GM13977 (cell line): ENCODE measurements at regions not wholly inside any gene's neighbourhood (a gene's known extent, or its start where the extent isn't known, plus 50 kb on each side); places are given as distances from the start of the nearest gene placed in this dataset.
"Not testable (repeated sequence)": the region's sequence is repeated elsewhere in the genome, so short reads cannot be mapped to it uniquely, and the experiment has no call there.

ENCODE experiments used
- DNase-seq: peaks from one replicate; pipeline ENCODE4 v3.0.0; 2012; ENCODE audit warnings: low spot score
- CTCF ChIP-seq: IDR thresholded peaks from 2 replicates; pipeline ENCODE4 v1.5.1; 2012; ENCODE audit warnings: mild to moderate bottlenecking, control low read depth; ENCODE audit not compliant: insufficient read depth; ENCODE audit errors: extremely low read depth, missing control alignments
- in situ Hi-C: fragments of 300-500 bp; cut with MboI; formaldehyde crosslinking; loops from one replicate; pipeline ENCODE4 v1.12.0; 2022; ENCODE audit warnings: low sequenced_read_pairs, low pct_unique_long_range_greater_than_20kb, mixed read lengths, inconsistent platforms; ENCODE audit not compliant: unreplicated experiment

- DNase-seq, result no peak
- in situ Hi-C loops, result no loop called here
- TF ChIP-seq CTCF, result no peak
Measured at GRCh38 chr6:125639466-125640020, 109.9 kb upstream of the HEY2 start.

GRCh38 chr6:125640441-125641150 is 108.8 kb upstream of the HEY2 start:
- no peak for TF ChIP-seq CTCF

GRCh38 chr6:125643967-125644661 is 105.3 kb upstream of the HEY2 start:
- DNase-seq, in situ Hi-C loops: not testable (repeated sequence)

More at GRCh38 chr6:125640441-125641150, 108.8 kb upstream of the HEY2 start:
- in situ Hi-C loops, result no loop called here
- DNase-seq, result no peak

- no peak for TF ChIP-seq CTCF
- DNase-seq, result no peak
- in situ Hi-C loops, result no loop called here
Measured at GRCh38 chr6:125647391-125647790, 102.0 kb upstream of the HEY2 start.

GRCh38 chr6:125653752-125654151 is 95.7 kb upstream of the HEY2 start:
- DNase-seq, in situ Hi-C loops: not testable (repeated sequence)

- in situ Hi-C loops, result no loop called here
- no peak for DNase-seq
- TF ChIP-seq CTCF, result no peak
Measured at GRCh38 chr6:125655511-125655910, 93.9 kb upstream of the HEY2 start.

- in situ Hi-C loops, result no loop called here
- DNase-seq, result no peak
Measured at GRCh38 chr6:125656287-125656870, 93.1 kb upstream of the HEY2 start.

More at GRCh38 chr6:125656287-125656870, 93.1 kb upstream of the HEY2 start:
- TF ChIP-seq CTCF, result no peak
